Naive B cell (primary cell): ENCODE measurements at regions not wholly inside any gene's neighbourhood (a gene's known extent, or its start where the extent isn't known, plus 50 kb on each side); places are given as distances from the start of the nearest gene placed in this dataset.
"Not testable (repeated sequence)": the region's sequence is repeated elsewhere in the genome, so short reads cannot be mapped to it uniquely, and the experiment has no call there.

Experiments used
- ATAC-seq, 2 donors: fragments of 150-1000 bp; cut with Tn5 transposase; 2 replicates each; pipeline ENCODE4 v1.10.0; 2021; ENCODE audit warnings: low read depth in 2 of 2, mild to moderate bottlenecking in 2 of 2, moderate library complexity in 2 of 2
- DNase-seq: peaks from one replicate; pipeline ENCODE4 v3.0.0; 2022
- H3K27ac Mint-ChIP-seq, 6 donors: one replicate each; pipeline ENCODE4 v1.8.0; 2020 to 2022; ENCODE audit warnings: mild to moderate bottlenecking in 6 of 6, mixed read lengths in 6 of 6, moderate library complexity in 5 of 6, inconsistent platforms in 2 of 6
- H3K27me3 Mint-ChIP-seq, 3 donors: one replicate each; pipeline ENCODE4 v1.8.0; 2021 to 2022; ENCODE audit warnings: mixed read lengths in 3 of 3, mild to moderate bottlenecking in 1 of 3
- H3K36me3 Mint-ChIP-seq, 2 donors: one replicate each; pipeline ENCODE4 v1.8.0; 2020 to 2022; ENCODE audit warnings: mixed read lengths in 2 of 2, inconsistent platforms in 1 of 2, mild to moderate bottlenecking in 1 of 2
- H3K4me1 Mint-ChIP-seq, 3 donors: one replicate each; pipeline ENCODE4 v1.8.0; 2020 to 2022; ENCODE audit warnings: mixed read lengths in 3 of 3, inconsistent platforms in 1 of 3, mild to moderate bottlenecking in 1 of 3, moderate library complexity in 1 of 3
- H3K4me3 Mint-ChIP-seq, 8 donors: one replicate each; pipeline ENCODE4 v1.8.0; 2020 to 2022; ENCODE audit warnings: mild to moderate bottlenecking in 8 of 8, mixed read lengths in 8 of 8, moderate library complexity in 8 of 8, inconsistent platforms in 2 of 8
- H3K9me3 Mint-ChIP-seq, 7 donors: one replicate each; pipeline ENCODE4 v1.8.0; 2020 to 2022; ENCODE audit warnings: mixed read lengths in 7 of 7, mild to moderate bottlenecking in 5 of 7, inconsistent platforms in 2 of 7, moderate library complexity in 1 of 7

DNA sequence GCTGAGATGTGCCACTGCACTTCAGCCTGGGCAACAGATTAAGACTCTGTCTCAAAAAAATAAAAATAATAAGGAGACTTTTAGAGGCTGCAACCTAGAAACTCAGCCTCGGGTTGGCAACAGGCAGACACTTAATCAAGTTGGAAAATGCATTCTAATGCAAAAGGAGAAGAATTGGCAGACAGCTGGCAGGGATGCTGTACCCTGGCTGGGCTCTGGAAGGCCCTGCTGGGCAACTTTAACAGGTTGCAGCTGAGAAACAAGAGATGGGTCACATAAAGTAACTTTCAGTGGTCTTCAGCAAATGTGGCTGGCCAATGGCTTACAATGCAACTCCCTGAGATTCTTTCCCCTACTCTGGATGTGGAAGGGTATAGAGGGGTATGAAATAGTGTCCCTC lies 1225.7 kb downstream of the TYW1 start:
- no peak overlapping the region for H3K27ac Mint-ChIP-seq

DNA sequence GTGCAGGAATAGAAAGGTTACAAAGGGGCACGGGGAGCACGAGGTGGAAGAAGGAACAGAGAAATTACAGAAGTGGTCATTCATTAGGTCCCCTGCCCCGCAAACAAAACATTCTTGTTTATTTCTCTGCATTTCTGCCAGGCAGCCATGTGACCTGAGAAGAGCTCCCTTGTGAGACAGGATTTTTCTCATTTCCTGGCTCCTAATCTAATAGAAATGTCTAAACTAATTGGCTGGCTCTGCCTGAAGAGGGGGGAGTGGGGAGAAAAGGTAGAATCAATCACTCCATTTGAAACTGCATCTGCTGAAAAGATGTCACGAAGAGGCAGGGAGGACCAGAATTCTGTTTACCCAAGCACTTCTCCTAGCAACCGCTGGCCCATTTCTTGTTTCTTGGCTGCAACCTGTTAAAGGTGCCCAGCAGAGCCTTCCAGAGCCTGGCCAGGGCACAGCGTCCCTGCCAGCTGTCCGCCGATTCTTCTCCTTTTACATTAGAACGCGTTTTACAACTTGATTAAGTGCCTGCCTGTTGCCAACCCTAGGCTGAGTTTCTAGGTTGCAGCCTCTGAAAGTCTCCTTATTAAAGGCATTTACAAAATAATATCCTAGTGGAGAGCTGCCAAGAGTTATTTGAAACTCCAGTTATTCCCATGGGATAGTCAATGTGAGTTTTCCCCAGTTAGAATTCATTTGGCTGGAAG lies 1227.6 kb downstream of the TYW1 start:
- Mint-ChIP-seq H3K27me3 (no peaks in the 10 kb centered on the region), H3K36me3 (no peaks in the 10 kb centered on the region), H3K4me3 (no peak overlapping the region), H3K9me3 (peaks cover 0 to 15% (median 4%) of the 10 kb centered on the region in 7 donors), H3K4me1 (no peaks in the 10 kb centered on the region), H3K27ac (peak overlapping the region in 1 of 6 donors; percentile 73)
- DNase-seq (no peak), ATAC-seq (no peak)

More for the DNA sequence above, 1225.7 kb downstream of the TYW1 start:
- DNase-seq (no peak), ATAC-seq (no peak)
- H3K36me3 Mint-ChIP-seq = no peaks in the 10 kb centered on the region
- H3K4me3 Mint-ChIP-seq = no peak overlapping the region
- H3K4me1 Mint-ChIP-seq = no peaks in the 10 kb centered on the region
- H3K9me3 Mint-ChIP-seq = peaks cover 0 to 18% (median 13%) of the 10 kb centered on the region in 7 donors
- H3K27me3 Mint-ChIP-seq = no peaks in the 10 kb centered on the region

DNA sequence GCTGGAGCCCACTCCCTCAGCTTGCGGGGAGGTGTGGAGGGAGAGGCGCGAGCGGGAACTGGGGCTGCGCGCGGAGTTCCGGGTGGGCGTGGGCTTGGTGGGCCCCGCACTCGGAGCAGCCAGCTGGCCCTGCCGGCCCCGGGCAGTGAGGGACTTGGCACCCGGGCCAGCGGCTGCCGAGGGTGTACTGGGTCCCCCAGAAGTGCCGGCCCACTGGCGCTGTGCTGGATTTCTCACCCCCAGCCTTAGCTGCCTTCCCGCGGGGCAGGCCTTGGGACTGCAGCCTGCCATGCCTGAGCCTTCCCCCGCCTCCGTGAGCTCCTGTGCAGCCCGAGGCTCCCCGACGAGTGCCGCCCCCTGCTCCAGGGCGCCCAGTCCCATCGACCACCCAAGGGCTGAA lies 1234.4 kb downstream of the TYW1 start:
- not testable (repeated sequence) for DNase-seq, ATAC-seq, H3K27ac Mint-ChIP-seq, H3K27me3 Mint-ChIP-seq, H3K4me1 Mint-ChIP-seq, H3K4me3 Mint-ChIP-seq, H3K36me3 Mint-ChIP-seq
- peaks cover 5 to 19% (median 9%) of the 10 kb centered on the region in 7 donors for H3K9me3 Mint-ChIP-seq

DNA sequence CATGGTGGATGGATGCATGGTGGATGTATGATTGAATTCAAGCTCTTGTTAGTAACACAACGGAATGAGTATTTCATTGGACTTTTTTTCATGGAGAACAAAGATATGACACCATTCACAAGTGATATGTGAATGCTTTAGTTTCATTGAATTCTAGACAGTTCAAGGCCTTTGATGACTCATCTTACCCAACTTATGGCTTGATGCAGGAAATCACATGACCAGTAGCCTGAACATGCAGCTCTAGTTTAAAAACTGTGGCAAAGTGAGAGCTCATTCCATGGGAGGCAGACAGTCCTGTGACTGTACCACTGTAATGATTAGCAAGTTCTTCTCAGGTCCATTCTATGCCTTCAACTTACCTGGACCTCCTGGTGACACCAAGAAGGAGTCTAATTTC lies 1239.3 kb downstream of the TYW1 start:
- no peaks in the 10 kb centered on the region for H3K27me3 Mint-ChIP-seq
- no peak for ATAC-seq
- H3K4me3 Mint-ChIP-seq = no peak overlapping the region
- peak overlapping the region in 1 of 6 donors; percentile 22 for H3K27ac Mint-ChIP-seq
- no peak for DNase-seq
- H3K9me3 Mint-ChIP-seq = peaks cover 10 to 30% (median 17%) of the 10 kb centered on the region in 7 donors
- H3K36me3 Mint-ChIP-seq = no peaks in the 10 kb centered on the region
- no peaks in the 10 kb centered on the region for H3K4me1 Mint-ChIP-seq

DNA sequence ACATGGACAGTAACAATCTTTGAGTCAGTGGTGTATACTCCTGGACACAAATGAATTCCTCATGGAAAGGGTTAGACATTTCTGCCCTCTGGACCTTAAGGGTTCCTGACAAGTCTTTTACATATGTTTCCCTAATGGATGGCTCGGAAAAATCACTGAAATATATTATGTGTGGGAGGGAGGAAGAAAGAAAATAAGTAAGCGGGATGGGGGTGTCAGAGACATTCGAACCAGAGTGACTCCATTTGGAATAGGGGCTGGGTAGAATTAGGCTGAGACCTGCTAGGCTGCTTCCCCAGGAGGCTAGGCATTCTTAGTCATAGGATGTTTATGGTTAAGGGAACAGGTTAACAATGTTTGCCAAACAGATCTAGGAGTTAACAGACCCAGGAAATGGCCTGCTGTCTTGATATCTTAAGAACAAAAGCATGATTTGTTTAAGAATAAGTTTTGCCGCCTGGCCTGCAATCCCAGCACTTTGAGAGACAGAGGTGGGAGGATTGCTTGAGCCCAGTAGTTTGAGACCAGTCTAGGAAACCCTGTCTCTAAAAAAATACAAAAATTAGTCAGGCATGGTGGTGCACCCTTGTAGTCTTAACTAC lies 1241.7 kb downstream of the TYW1 start:
- ATAC-seq (no peak), DNase-seq (no peak)
- Mint-ChIP-seq H3K4me3 (no peak overlapping the region), H3K36me3 (no peaks in the 10 kb centered on the region), H3K4me1 (no peaks in the 10 kb centered on the region), H3K9me3 (peaks cover 14 to 41% (median 26%) of the 10 kb centered on the region in 7 donors), H3K27ac (no peak overlapping the region), H3K27me3 (no peaks in the 10 kb centered on the region)

DNA sequence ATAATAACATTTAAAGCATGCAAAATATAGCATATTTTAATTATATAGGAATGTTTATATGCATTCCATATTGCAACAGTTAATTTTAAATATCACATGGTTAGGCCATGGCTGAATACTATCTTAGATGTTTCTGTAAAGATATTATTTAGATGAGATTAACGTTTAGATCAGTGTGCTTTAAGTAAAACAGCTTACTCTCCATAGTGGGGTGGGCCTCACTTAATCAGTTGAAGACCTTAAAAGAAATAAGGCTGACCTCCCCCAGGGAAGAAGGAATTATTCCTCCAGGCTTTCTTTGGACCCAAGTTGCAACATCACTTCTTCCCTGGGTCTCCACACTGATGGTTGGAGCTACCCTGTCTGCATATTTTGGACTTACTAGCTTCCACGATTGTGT lies 1246.5 kb downstream of the TYW1 start:
- Mint-ChIP-seq H3K27ac (no peak overlapping the region), H3K4me3 (no peak overlapping the region), H3K36me3 (no peaks in the 10 kb centered on the region), H3K9me3 (peaks cover 9 to 30% (median 25%) of the 10 kb centered on the region in 7 donors), H3K4me1 (no peaks in the 10 kb centered on the region), H3K27me3 (no peaks in the 10 kb centered on the region)
- DNase-seq (no peak), ATAC-seq (no peak)

DNA sequence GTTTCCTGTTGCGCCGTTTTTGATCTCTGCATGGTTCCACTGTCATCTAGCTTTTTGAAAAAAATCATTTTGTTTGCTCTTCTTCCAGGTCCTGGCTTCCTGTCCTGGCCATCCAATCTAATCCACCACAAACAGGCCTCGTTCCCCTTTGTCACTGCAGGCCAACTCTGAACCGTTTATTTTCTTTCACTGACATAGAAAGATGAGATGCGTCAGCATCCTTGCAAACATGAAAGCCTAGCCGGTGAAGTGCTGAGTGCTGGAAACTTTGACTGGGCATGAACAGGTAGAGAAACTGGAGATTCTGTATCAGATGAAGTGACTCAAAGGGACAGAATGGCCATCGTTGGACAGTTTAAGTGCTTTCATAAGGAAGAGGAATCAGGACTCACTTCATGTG lies 1247.8 kb downstream of the TYW1 start:
- H3K36me3 Mint-ChIP-seq = no peaks in the 10 kb centered on the region

DNA sequence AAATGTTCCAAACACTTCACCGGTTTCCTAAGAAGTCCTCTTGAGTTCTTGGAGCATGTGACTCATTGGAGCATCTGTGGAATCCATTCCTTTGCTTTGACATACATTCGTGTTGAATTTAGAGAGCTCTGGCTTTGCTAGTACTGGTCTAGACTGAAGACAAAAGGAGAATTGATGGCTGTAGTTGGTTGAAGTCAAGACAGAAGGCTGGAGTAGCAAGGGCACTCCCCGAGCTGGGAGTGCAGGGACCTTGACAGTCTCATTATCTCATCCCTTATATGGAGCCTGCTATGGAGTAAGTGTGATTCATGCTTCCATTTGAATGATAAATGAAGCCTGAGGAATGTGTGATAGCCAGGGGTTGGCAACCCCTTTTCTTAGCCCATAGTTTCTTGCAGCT lies 1249.1 kb downstream of the TYW1 start:
- Mint-ChIP-seq H3K27ac (no peak overlapping the region), H3K9me3 (peaks cover 14 to 28% (median 18%) of the 10 kb centered on the region in 7 donors), H3K4me3 (no peak overlapping the region), H3K4me1 (no peaks in the 10 kb centered on the region), H3K36me3 (no peaks in the 10 kb centered on the region), H3K27me3 (no peaks in the 10 kb centered on the region)
- ATAC-seq (no peak), DNase-seq (no peak)

More for the DNA sequence above, 1247.8 kb downstream of the TYW1 start:
- DNase-seq (no peak), ATAC-seq (no peak)
- Mint-ChIP-seq H3K4me3 (no peak overlapping the region), H3K4me1 (no peaks in the 10 kb centered on the region), H3K27me3 (no peaks in the 10 kb centered on the region), H3K27ac (peak overlapping the region in 1 of 6 donors; percentile 59), H3K9me3 (peaks cover 12 to 31% (median 23%) of the 10 kb centered on the region in 7 donors)

DNA sequence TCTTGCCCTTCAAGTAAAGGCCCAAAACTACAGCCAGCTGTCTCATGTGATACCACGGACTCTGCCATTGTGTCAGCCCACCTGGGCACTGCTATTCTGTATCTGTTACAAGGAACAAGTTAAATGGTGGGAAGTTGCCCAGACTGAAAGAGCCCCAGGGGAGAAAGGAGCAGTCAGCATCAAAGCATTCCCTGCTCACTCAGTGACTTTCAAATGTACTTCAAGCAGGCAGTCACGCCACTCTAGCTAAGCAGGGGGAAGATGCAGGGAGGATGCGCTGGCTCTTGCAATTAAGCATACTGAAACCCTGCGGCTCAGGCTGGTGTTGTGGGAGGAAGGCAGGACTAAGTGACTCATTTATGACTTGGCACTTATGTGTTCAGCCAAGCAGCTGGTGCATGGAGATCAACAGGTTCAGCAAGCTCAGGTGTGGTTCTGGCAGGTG lies 1249.6 kb downstream of the TYW1 start:
- Mint-ChIP-seq H3K4me3 (no peak overlapping the region), H3K9me3 (peaks cover 10 to 23% (median 14%) of the 10 kb centered on the region in 7 donors)
- ATAC-seq = no peak

DNA sequence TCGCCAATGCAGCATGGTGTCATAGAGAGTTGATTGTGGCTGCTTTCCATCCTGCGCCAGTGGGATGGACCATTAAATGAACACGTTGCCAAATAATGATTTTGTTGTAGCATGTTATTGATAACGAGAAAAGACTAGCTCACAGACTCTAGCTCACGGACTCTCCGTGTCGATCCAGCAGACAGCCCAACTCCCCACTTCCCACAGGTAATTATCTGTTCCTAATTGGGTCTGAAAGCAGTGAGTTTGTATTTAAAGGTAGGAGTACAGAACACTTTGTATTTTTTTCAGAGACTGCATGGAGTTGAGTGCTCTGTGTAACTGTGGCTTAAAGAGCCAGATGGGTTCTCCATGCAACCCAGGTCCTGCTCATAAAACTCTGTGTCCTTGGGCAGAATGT lies 1250.5 kb downstream of the TYW1 start:
- H3K36me3 Mint-ChIP-seq = no peaks in the 10 kb centered on the region
- peaks cover 7 to 19% (median 15%) of the 10 kb centered on the region in 7 donors for H3K9me3 Mint-ChIP-seq
- no peak overlapping the region for H3K27ac Mint-ChIP-seq
- no peaks in the 10 kb centered on the region for H3K27me3 Mint-ChIP-seq
- no peak overlapping the region for H3K4me3 Mint-ChIP-seq
- DNase-seq (no peak), ATAC-seq (no peak)
- no peaks in the 10 kb centered on the region for H3K4me1 Mint-ChIP-seq

More for the DNA sequence above, 1249.6 kb downstream of the TYW1 start:
- Mint-ChIP-seq H3K36me3 (no peaks in the 10 kb centered on the region), H3K27me3 (no peaks in the 10 kb centered on the region), H3K4me1 (no peaks in the 10 kb centered on the region), H3K27ac (no peak overlapping the region)
- no peak for DNase-seq

DNA sequence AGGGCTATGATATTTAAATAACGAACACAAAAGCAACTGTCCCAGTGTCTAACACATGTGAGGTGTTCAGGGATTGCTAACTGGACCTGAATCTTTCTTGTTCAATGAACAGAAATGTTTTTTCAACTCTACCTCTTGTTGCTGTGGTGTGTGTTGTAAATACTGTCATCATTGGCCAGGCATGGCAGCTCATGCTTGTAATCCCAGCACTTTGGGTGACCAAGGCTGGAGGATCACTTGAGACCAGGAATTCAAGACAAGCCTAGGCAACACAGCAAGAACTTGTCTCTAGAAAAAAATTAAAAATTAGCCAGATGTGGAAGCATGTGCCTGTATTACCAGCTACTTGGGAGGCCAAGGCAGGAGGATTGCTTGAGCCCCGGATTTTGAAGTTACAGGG lies 1250.9 kb downstream of the TYW1 start:
- no peaks in the 10 kb centered on the region for H3K36me3 Mint-ChIP-seq
- H3K27me3 Mint-ChIP-seq = no peaks in the 10 kb centered on the region
- DNase-seq (no peak), ATAC-seq (no peak)
- no peak overlapping the region for H3K4me3 Mint-ChIP-seq
- H3K9me3 Mint-ChIP-seq = peaks cover 4 to 17% (median 11%) of the 10 kb centered on the region in 7 donors
- no peaks in the 10 kb centered on the region for H3K4me1 Mint-ChIP-seq
- no peak overlapping the region for H3K27ac Mint-ChIP-seq

DNA sequence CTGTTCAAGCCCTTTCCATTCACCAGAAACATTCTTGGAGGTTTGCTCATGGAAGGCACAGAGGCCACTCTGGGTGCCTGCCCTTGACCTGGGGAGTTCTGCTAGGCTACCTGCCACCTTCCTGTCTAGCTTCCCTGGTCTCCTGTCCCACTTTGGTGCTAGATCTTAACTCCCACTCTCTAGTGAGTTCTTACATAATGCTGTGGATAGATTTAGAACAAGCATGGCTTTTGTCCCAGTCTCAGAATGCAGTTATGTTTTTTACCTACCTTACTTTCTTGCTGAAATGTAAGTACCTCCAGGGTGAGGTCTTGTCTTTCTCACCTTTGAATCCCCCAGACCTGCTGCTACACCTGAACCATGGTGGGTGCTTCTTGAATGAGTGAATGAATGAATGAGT lies 1252.3 kb downstream of the TYW1 start:
- Mint-ChIP-seq H3K27me3 (no peaks in the 10 kb centered on the region), H3K27ac (no peak overlapping the region), H3K4me1 (no peaks in the 10 kb centered on the region), H3K36me3 (no peaks in the 10 kb centered on the region), H3K9me3 (peaks cover 3 to 17% (median 10%) of the 10 kb centered on the region in 7 donors), H3K4me3 (no peak overlapping the region)
- ATAC-seq (no peak), DNase-seq (no peak)

DNA sequence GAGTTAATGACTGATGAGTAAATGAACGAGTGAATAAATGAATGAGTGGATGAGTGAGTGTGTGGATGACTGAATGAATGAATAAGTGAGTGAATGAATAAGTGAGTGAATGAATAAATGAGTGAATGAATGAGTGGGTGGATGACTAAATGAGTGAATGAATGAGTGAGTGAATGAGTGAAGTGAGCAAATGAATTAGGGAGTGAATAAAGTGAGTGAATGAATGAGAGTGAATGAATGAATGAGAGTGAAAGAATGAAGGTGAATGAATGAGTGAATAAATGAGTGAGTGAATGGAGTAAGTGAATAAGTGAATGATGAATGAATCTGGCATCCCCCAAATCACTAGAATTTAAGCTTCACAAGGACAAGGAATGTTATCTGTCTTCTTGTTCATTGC lies 1253.0 kb downstream of the TYW1 start:
- no peaks in the 10 kb centered on the region for H3K4me1 Mint-ChIP-seq
- no peak for DNase-seq
- no peak overlapping the region for H3K4me3 Mint-ChIP-seq
- peaks cover 3 to 13% (median 10%) of the 10 kb centered on the region in 7 donors for H3K9me3 Mint-ChIP-seq
- no peak overlapping the region for H3K27ac Mint-ChIP-seq
- H3K36me3 Mint-ChIP-seq = no peaks in the 10 kb centered on the region
- H3K27me3 Mint-ChIP-seq = no peaks in the 10 kb centered on the region
- no peak for ATAC-seq

DNA sequence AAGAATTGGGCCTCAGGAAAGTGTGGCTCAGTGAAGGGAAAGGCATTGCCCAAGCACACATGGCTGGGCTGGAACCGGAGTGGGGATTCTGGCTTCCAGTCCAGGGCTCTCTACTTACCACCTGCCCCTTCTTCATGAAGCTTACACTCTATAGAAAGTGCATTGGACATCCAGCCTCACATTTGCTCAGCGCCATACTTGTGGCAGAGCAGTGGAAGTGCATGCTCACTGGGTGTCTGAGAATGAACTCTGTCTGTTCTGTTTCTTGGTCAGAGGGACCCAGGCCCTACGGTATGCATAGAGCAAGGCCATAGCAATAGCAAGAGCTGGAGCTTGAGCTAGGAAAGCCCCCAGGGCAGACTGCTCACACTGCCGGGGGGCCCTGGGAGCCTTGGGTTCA lies 1253.5 kb downstream of the TYW1 start:
- Mint-ChIP-seq H3K36me3 (no peaks in the 10 kb centered on the region), H3K4me1 (no peaks in the 10 kb centered on the region), H3K27me3 (no peaks in the 10 kb centered on the region), H3K4me3 (no peak overlapping the region), H3K9me3 (peaks cover 3 to 18% (median 10%) of the 10 kb centered on the region in 7 donors), H3K27ac (no peak overlapping the region)
- no peak for ATAC-seq
- no peak for DNase-seq
